ENCODE measurements at regions not wholly inside any gene's neighbourhood (a gene's known extent, or its start where the extent isn't known, plus 50 kb on each side); places are given as distances from the start of the nearest gene placed in this dataset.

- TF ChIP-seq, protein P1, sequence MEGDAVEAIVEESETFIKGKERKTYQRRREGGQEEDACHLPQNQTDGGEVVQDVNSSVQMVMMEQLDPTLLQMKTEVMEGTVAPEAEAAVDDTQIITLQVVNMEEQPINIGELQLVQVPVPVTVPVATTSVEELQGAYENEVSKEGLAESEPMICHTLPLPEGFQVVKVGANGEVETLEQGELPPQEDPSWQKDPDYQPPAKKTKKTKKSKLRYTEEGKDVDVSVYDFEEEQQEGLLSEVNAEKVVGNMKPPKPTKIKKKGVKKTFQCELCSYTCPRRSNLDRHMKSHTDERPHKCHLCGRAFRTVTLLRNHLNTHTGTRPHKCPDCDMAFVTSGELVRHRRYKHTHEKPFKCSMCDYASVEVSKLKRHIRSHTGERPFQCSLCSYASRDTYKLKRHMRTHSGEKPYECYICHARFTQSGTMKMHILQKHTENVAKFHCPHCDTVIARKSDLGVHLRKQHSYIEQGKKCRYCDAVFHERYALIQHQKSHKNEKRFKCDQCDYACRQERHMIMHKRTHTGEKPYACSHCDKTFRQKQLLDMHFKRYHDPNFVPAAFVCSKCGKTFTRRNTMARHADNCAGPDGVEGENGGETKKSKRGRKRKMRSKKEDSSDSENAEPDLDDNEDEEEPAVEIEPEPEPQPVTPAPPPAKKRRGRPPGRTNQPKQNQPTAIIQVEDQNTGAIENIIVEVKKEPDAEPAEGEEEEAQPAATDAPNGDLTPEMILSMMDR (IDR thresholded peaks at IDR 0.05; ENCODE audit: low read length), result no peak
- TF ChIP-seq EZH2 (IDR thresholded peaks at IDR 0.05; ENCODE audit: borderline replicate concordance, low read length), result no peak
Observed at GRCh38 chr1:82185084-82185483, 384.4 kb downstream of the ADGRL2 start.
